ENCODE measurements at regions not wholly inside any gene's neighbourhood (a gene's known extent, or its start where the extent isn't known, plus 50 kb on each side); places are given as distances from the start of the nearest gene placed in this dataset.
A peak's percentile ranks its signal among the peaks of the same experiment; 100 is the strongest.

DNA sequence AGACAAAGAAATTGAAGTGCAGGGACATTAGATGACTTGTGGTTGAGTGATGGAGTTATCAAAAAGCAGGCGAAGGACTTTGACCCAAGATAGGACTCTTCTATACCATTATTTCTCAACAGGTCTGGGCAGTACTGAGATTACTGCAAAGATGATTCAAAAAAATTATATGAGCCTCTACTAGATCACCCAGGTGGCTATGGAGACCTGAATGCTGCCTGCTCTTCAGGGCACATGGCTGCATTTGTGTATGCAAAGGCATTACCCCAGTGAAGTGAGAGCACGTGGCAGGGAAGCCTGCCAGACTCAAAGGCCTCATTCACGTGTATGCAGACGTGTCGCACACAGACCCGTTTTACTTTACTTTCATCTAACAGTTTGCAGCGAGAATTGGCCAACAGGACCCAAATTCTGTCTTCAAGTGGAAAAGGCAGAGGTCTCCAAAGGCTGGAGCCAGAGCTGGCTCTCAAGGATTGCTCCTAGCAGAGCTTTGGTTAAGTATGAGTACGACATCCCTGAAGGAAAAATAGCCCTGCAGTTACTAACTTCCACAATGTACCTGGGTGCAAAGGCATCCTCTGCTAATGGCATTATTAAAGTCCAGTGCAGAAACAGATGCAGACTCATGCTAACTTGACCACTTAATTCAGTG is 113.8 kb upstream of the ARMC2 start:
- H3K27ac Mint-ChIP-seq: no peak overlapping the region
- POLR2A ChIA-PET: no interaction called here
- H3K27me3 ChIP-seq (ENCODE audit: control insufficient read depth in 2 of 2, insufficient read depth in 2 of 2, low read length in 2 of 2): no peaks in the 10 kb centered on the region

DNA sequence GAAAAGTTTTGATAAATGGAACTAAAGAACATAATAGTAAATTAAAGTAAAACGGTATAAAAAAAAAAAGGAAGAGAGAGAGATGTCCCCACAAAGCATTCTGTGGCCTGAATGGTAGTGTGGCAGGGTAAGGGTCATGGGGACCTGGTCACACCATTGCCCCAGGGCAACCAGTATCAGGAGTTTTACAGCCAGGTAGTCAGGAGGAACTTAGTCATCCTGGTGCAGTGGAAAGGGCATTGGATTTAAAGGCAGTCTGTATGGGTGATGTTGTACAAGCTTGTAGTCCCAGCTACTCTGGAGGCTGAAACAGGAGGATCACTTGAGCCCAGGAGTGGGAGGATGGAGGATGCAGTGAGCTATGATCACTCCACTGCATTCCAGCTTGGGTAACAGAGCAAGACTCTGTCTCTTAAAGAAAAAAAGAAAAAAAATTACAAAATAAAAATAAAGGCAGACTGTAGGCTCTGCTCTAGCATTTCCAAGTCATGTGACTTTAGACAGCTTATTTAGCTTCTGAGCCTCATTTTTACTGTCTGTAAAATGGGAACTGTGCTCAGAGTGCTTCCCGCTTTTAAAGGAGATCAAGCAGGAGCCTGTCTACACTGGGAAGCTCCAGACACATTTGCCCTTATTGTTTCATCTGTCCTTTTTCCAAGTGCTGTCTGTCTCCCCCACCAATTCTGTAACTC is 112.8 kb upstream of the ARMC2 start:
- H3K9me3 Mint-ChIP-seq: no peaks in the 10 kb centered on the region
- ChIA-PET POLR2A (no interaction called here), CTCF (no interaction called here)
- Histone ChIP-seq H3K36me3 (ENCODE audit: control insufficient read depth in 2 of 3, insufficient read depth in 3 of 3, low read length in 3 of 3) (no peaks in the 10 kb centered on the region), H3K4me1 (ENCODE audit: control insufficient read depth in 2 of 2, insufficient read depth in 2 of 2, low read length in 2 of 2) (no peaks in the 10 kb centered on the region), H3K4me3 (ENCODE audit: low read length) (no peak overlapping the region), H3K9me3 (ENCODE audit: control insufficient read depth in 2 of 3, low read length in 3 of 3) (no peaks in the 10 kb centered on the region), H3K27ac (ENCODE audit: low read depth, low read length) (no peak overlapping the region), H3K27me3 (ENCODE audit: control insufficient read depth in 2 of 2, insufficient read depth in 2 of 2, low read length in 2 of 2) (no peaks in the 10 kb centered on the region)
- H3K4me3 Mint-ChIP-seq: no peak overlapping the region
- H3K27ac Mint-ChIP-seq: no peak overlapping the region
- DNase-seq (no peak), ATAC-seq (no peak)
- no peaks in the 10 kb centered on the region for H3K36me3 Mint-ChIP-seq
- H3K4me1 Mint-ChIP-seq: no peaks in the 10 kb centered on the region
- intact Hi-C loops (cut with micrococcal nuclease): no loop called here
- H3K27me3 Mint-ChIP-seq: peaks cover 0 to 11% (median 0%) of the 10 kb centered on the region in 5 donors

More for the DNA sequence above, 113.8 kb upstream of the ARMC2 start:
- intact Hi-C loops (cut with micrococcal nuclease): no loop called here
- no peak overlapping the region for H3K27ac ChIP-seq (ENCODE audit: low read depth, low read length)
- H3K36me3 Mint-ChIP-seq: no peaks in the 10 kb centered on the region
- no peaks in the 10 kb centered on the region for H3K4me1 Mint-ChIP-seq
- no peak for DNase-seq
- CTCF ChIA-PET: no interaction called here
- H3K9me3 Mint-ChIP-seq: no peaks in the 10 kb centered on the region
- H3K36me3 ChIP-seq (ENCODE audit: control insufficient read depth in 2 of 3, insufficient read depth in 3 of 3, low read length in 3 of 3): no peaks in the 10 kb centered on the region
- no peak overlapping the region for H3K4me3 Mint-ChIP-seq
- H3K9me3 ChIP-seq (ENCODE audit: control insufficient read depth in 2 of 3, low read length in 3 of 3): no peaks in the 10 kb centered on the region
- H3K4me1 ChIP-seq (ENCODE audit: control insufficient read depth in 2 of 2, insufficient read depth in 2 of 2, low read length in 2 of 2): no peaks in the 10 kb centered on the region
- no peak for ATAC-seq
- H3K27me3 Mint-ChIP-seq: peaks cover 0 to 8% (median 3%) of the 10 kb centered on the region in 5 donors
- H3K4me3 ChIP-seq (ENCODE audit: low read length): no peak overlapping the region

DNA sequence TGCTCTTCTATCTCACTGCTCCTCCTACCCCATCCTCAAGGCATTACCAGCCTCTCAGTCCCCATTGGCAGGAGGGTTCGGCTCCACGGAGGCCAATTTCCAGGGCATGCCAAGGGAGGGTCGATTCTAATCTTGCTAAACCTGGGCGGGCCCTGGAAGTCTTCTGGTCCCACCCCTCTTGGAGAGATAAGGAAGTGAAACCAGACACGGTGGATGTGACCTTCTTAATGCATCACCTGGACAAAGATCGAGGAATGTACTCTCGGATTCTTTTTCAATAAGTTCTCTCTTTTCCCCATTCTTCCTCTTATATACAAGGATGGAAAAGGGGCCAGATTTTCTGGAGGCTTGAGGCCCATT is 112.2 kb upstream of the ARMC2 start:
- no peaks in the 10 kb centered on the region for H3K36me3 Mint-ChIP-seq
- H3K36me3 ChIP-seq (ENCODE audit: control insufficient read depth in 2 of 3, insufficient read depth in 3 of 3, low read length in 3 of 3): no peaks in the 10 kb centered on the region
- H3K4me3 Mint-ChIP-seq: no peak overlapping the region
- no peaks in the 10 kb centered on the region for H3K9me3 ChIP-seq (ENCODE audit: control insufficient read depth in 2 of 3, low read length in 3 of 3)
- ChIA-PET CTCF (no interaction called here), POLR2A (no interaction called here)
- no peak overlapping the region for H3K27ac Mint-ChIP-seq
- DNase-seq (no peak), ATAC-seq (no peak)
- intact Hi-C loops (cut with micrococcal nuclease): no loop called here
- H3K4me1 Mint-ChIP-seq: no peaks in the 10 kb centered on the region
- H3K27me3 ChIP-seq (ENCODE audit: control insufficient read depth in 2 of 2, insufficient read depth in 2 of 2, low read length in 2 of 2): no peaks in the 10 kb centered on the region
- peaks cover 0 to 11% (median 0%) of the 10 kb centered on the region in 5 donors for H3K27me3 Mint-ChIP-seq
- H3K4me3 ChIP-seq (ENCODE audit: low read length): no peak overlapping the region
- H3K27ac ChIP-seq (ENCODE audit: low read depth, low read length): no peak overlapping the region
- no peaks in the 10 kb centered on the region for H3K9me3 Mint-ChIP-seq
- H3K4me1 ChIP-seq (ENCODE audit: control insufficient read depth in 2 of 2, insufficient read depth in 2 of 2, low read length in 2 of 2): no peaks in the 10 kb centered on the region

DNA sequence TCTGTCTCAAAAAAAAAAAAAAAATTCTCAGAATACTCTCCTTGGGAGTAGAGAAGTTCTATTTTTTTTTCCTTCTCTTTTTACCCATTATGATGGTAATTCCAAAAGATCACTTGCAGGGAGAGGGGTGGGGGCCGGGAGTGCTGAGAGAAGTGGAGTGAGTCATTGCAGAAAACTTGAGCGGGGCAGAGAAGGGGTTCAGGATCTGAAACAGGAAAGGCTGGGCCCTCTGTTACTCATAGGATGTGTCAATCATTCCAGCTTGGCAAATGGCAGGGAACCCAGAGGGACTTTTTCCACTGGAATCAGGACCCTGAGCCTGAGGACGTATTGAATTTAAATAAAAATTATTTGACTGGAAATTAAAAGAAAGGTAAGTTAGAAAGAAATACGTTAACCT is 111.4 kb upstream of the ARMC2 start:
- ChIA-PET CTCF (no interaction called here), POLR2A (no interaction called here)
- Histone ChIP-seq H3K4me3 (ENCODE audit: low read length) (no peak overlapping the region), H3K4me1 (ENCODE audit: control insufficient read depth in 2 of 2, insufficient read depth in 2 of 2, low read length in 2 of 2) (no peaks in the 10 kb centered on the region), H3K27me3 (ENCODE audit: control insufficient read depth in 2 of 2, insufficient read depth in 2 of 2, low read length in 2 of 2) (no peaks in the 10 kb centered on the region), H3K9me3 (ENCODE audit: control insufficient read depth in 2 of 3, low read length in 3 of 3) (no peaks in the 10 kb centered on the region), H3K36me3 (ENCODE audit: control insufficient read depth in 2 of 3, insufficient read depth in 3 of 3, low read length in 3 of 3) (no peaks in the 10 kb centered on the region), H3K27ac (ENCODE audit: low read depth, low read length) (no peak overlapping the region)
- ATAC-seq (peak; percentile 41), DNase-seq (no peak)
- H3K36me3 Mint-ChIP-seq: no peaks in the 10 kb centered on the region
- H3K27ac Mint-ChIP-seq: no peak overlapping the region
- peaks cover 0 to 13% (median 0%) of the 10 kb centered on the region in 5 donors for H3K27me3 Mint-ChIP-seq
- peaks cover 0 to 3% (median 0%) of the 10 kb centered on the region in 7 donors for H3K4me1 Mint-ChIP-seq
- intact Hi-C loops (cut with micrococcal nuclease): no loop called here
- H3K4me3 Mint-ChIP-seq: no peak overlapping the region
- no peaks in the 10 kb centered on the region for H3K9me3 Mint-ChIP-seq

DNA sequence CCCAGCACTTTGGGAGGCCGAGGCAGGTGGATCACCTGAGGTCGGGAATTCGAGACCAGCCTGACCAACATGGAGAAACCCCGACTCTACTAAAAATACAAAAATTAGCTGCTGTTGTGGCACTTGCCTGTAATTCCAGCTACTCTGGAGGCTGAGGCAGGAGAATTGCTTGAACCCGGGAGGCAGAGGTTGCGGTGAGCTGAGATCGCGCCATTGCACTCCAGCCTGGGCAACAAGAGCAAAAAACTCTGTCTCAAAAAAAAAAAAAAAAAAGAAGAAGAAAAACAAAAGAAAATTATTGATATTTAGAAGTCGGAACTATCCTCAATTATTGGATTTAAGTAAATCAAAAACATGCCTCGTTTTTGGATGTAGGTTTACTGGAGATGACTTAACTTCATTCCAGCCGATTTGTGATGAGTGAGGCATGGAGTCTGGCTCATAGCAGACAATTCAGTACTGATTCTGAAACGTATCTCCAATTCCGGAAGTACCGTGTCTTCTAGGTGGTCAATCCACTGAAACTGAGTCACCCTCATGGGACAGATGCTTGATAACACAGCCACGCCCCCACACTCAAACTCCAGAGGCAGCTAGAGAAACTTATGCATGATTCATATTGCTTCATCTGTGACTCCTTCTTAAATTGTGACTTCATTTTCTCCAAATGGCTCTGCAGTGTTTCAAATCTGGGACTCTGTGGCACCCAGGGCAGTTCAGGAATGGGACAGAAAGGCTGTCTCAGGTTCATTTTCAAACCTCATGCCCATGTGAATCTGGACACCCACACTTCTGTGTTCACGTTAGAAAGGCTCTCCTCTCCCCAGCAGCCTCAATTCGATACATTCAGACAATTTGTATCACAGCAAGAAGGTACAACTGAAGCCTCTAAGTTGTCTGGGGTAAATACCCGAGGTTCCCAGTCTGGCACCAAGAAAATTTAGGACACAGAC is 110.4 kb upstream of the ARMC2 start:
- no peaks in the 10 kb centered on the region for H3K36me3 ChIP-seq (ENCODE audit: control insufficient read depth in 2 of 3, insufficient read depth in 3 of 3, low read length in 3 of 3)
- Mint-ChIP-seq H3K4me3 (no peak overlapping the region), H3K27me3 (peaks cover 0 to 15% (median 0%) of the 10 kb centered on the region in 5 donors), H3K9me3 (no peaks in the 10 kb centered on the region), H3K4me1 (peaks cover 0 to 4% (median 0%) of the 10 kb centered on the region in 7 donors), H3K27ac (no peak overlapping the region), H3K36me3 (no peaks in the 10 kb centered on the region)
- intact Hi-C loops (cut with micrococcal nuclease): no loop called here
- ChIA-PET CTCF (no interaction called here), POLR2A (no interaction called here)
- no peak overlapping the region for H3K4me3 ChIP-seq (ENCODE audit: low read length)
- ATAC-seq (no peak), DNase-seq (no peak)
- no peaks in the 10 kb centered on the region for H3K27me3 ChIP-seq (ENCODE audit: control insufficient read depth in 2 of 2, insufficient read depth in 2 of 2, low read length in 2 of 2)
- no peak overlapping the region for H3K27ac ChIP-seq (ENCODE audit: low read depth, low read length)
- no peaks in the 10 kb centered on the region for H3K9me3 ChIP-seq (ENCODE audit: control insufficient read depth in 2 of 3, low read length in 3 of 3)
- H3K4me1 ChIP-seq (ENCODE audit: control insufficient read depth in 2 of 2, insufficient read depth in 2 of 2, low read length in 2 of 2): no peaks in the 10 kb centered on the region

DNA sequence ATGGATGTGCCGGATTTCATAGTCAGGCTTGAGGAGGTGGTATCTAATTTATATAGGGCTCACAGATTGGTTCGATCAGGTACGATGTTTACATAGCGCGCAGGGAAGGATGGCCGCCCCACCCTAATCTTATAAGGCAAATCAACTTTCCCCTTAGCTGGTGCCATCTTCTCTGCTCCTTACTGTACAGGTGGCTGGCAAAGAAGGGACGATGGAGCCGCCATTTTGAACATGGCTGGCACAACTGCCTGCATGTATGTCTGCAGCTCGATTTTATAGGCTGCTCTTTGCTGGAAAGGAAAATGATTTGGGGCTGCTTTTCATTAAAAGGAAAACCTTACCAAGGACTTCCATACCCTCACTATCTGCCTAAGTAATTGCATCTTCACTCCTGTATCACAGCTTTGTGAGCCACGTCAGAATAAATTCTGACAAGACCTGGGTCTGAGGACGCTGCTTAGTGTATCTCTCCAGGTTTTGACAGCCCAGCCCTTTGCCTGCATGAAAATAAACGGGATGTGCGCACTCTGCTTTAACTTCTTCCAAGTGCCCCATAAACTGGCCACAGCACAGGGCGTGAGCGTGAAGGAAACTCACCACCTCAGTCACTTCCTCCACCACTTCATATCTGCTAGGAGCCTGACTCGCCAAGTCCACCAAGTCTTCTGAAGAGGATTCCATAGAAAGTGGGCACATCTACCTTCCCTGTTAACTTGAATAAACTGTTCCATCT is 109.4 kb upstream of the ARMC2 start:
- DNase-seq (no peak), ATAC-seq (peak; percentile 44)
- no peaks in the 10 kb centered on the region for H3K36me3 Mint-ChIP-seq
- Histone ChIP-seq H3K27me3 (ENCODE audit: control insufficient read depth in 2 of 2, insufficient read depth in 2 of 2, low read length in 2 of 2) (no peaks in the 10 kb centered on the region), H3K4me3 (ENCODE audit: low read length) (no peak overlapping the region), H3K36me3 (ENCODE audit: control insufficient read depth in 2 of 3, insufficient read depth in 3 of 3, low read length in 3 of 3) (no peaks in the 10 kb centered on the region), H3K9me3 (ENCODE audit: control insufficient read depth in 2 of 3, low read length in 3 of 3) (no peaks in the 10 kb centered on the region), H3K27ac (ENCODE audit: low read depth, low read length) (no peak overlapping the region), H3K4me1 (ENCODE audit: control insufficient read depth in 2 of 2, insufficient read depth in 2 of 2, low read length in 2 of 2) (no peaks in the 10 kb centered on the region)
- no peak overlapping the region for H3K4me3 Mint-ChIP-seq
- no peak overlapping the region for H3K27ac Mint-ChIP-seq
- H3K27me3 Mint-ChIP-seq: peaks cover 0 to 17% (median 8%) of the 10 kb centered on the region in 5 donors
- H3K9me3 Mint-ChIP-seq: no peaks in the 10 kb centered on the region
- H3K4me1 Mint-ChIP-seq: peaks cover 0 to 4% (median 0%) of the 10 kb centered on the region in 7 donors
- ChIA-PET POLR2A (no interaction called here), CTCF (no interaction called here)
- intact Hi-C loops (cut with micrococcal nuclease): no loop called here

Data from naive thymus-derived CD4-positive, alpha-beta T cell (primary cell).